Pancreas (tissue), 10 donors: ENCODE measurements at regions not wholly inside any gene's neighbourhood (a gene's known extent, or its start where the extent isn't known, plus 50 kb on each side); places are given as distances from the start of the nearest gene placed in this dataset.

Experiments used
- ATAC-seq, 4 donors: fragments of 200-7000 bp; cut with Tn5 transposase; one replicate each; pipeline versions ENCODE4 v1.8.0 to v1.9.1; 2020; ENCODE audit warnings: mild to moderate bottlenecking in 4 of 4, moderate library complexity in 4 of 4
- DNase-seq, 6 donors: peaks; one replicate each; pipeline ENCODE4 v3.0.0-alpha.2; 2020
- FAIRE-seq: peaks from 2 replicates; lab custom pipeline; 2012; peaks lifted over from hg19 to GRCh38; lab: Jason Lieb, UNC
- H3K27ac ChIP-seq, 4 donors: fragments of 200-600 bp; sonication (generic); 1 replicate in 3 of 4; 2 replicates in 1 of 4; pipeline versions ENCODE4 v1.5.0 to v1.8.0; 2020
- H3K27me3 ChIP-seq, 4 donors: fragments of 200-600 bp; one replicate each; pipeline ENCODE4 v1.8.0; 2021
- H3K36me3 ChIP-seq, 3 donors: fragments of 200-600 bp; sonication (generic) in 1 of 3; one replicate each; pipeline versions ENCODE4 v1.5.0 to v1.8.0; 2020 to 2021
- H3K4me1 ChIP-seq, 3 donors: fragments of 200-600 bp; one replicate each; pipeline ENCODE4 v1.8.0; 2021
- H3K4me3 ChIP-seq, 4 donors: fragments of 200-600 bp; sonication (generic) in 2 of 4; one replicate each; pipeline versions ENCODE4 v1.5.0 to v1.8.0; 2020 to 2021
- H3K9me3 ChIP-seq, 4 donors: fragments of 200-600 bp; one replicate each; pipeline ENCODE4 v1.8.0; 2021
- CTCF ChIP-seq, 4 donors: fragments of 200-600 bp; sonication (generic) in 3 of 4; IDR thresholded peaks; one replicate each; pipeline versions ENCODE4 v1.5.0 to v1.8.0; 2021; ENCODE audit warnings: antibody characterized with exemption in 4 of 4
- WGBS, 2 donors: extraction: QIAGEN DNeasy Blood & Tissue Kit; methylation state at CpG; one replicate each; pipeline ENCODE4 v1.1.7; 2013; 5-methylcytosine and 5-hydroxymethylcytosine counted together
- intact Hi-C, 3 donors: fragments of 100-400 bp; cut with DNase I; formaldehyde crosslinking; loops; one replicate each; pipeline versions ENCODE4 v1.11.1 to v1.14.2; 2022
- donor health status: healthy with polysubstance abuse.
- donor health status: DM: no; HTN: no; CAD: no; lungs with moderate emphysema.
- donor health status: DM: no; HTN: no; CAD: no.
- donor health status: control.
- donor health status: control.
- donor health status: Bipolar disorder and iron deficiency.
- donor health status: DM: yes; HTN: yes; CAD: no.
- donor health status: DM: no; HTN: no; CAD: no.
- donor health status: DM: no; HTN: no; CAD: no.
- donor health status: DM: yes; HTN: yes; CAD: no.

GRCh38 chr20:52500157-52500556, 308.6 kb upstream of the ZFP64 start:
- intact Hi-C loops = no loop called here

GRCh38 chr20:52497731-52498130, 306.2 kb upstream of the ZFP64 start:
- TF ChIP-seq CTCF (IDR thresholded peaks at IDR 0.05) = no peak
- H3K27me3 ChIP-seq = no peaks in the 10 kb centered on the region
- H3K9me3 ChIP-seq = no peaks in the 10 kb centered on the region
- WGBS, 2 donors = 77 to 93% methylated on average over 3 of the region's 3 CpGs
- H3K27ac ChIP-seq = no peak overlapping the region
- FAIRE-seq = no peak
- H3K4me1 ChIP-seq = no peaks in the 10 kb centered on the region
- H3K4me3 ChIP-seq = no peak overlapping the region
- intact Hi-C loops = no loop called here
- no peaks in the 10 kb centered on the region for H3K36me3 ChIP-seq
- ATAC-seq = no peak
- DNase-seq = no peak

More at GRCh38 chr20:52500157-52500556, 308.6 kb upstream of the ZFP64 start:
- Histone ChIP-seq H3K9me3 (no peaks in the 10 kb centered on the region), H3K36me3 (no peaks in the 10 kb centered on the region), H3K4me3 (no peak overlapping the region), H3K27ac (no peak overlapping the region), H3K4me1 (no peaks in the 10 kb centered on the region), H3K27me3 (no peaks in the 10 kb centered on the region)
- WGBS, 2 donors = 14 to 15% methylated on average over 4 of the region's 4 CpGs
- ATAC-seq (no peak), DNase-seq (no peak), FAIRE-seq (no peak)
- TF ChIP-seq CTCF (IDR thresholded peaks at IDR 0.05) = no peak

GRCh38 chr20:52496191-52496590, 304.6 kb upstream of the ZFP64 start:
- Histone ChIP-seq H3K4me1 (no peaks in the 10 kb centered on the region), H3K36me3 (no peaks in the 10 kb centered on the region), H3K4me3 (no peak overlapping the region), H3K27ac (no peak overlapping the region), H3K27me3 (no peaks in the 10 kb centered on the region), H3K9me3 (no peaks in the 10 kb centered on the region)
- 68 to 89% methylated on average over 3 of the region's 3 CpGs for WGBS, 2 donors
- intact Hi-C loops = no loop called here
- FAIRE-seq = no peak
- no peak for ATAC-seq
- TF ChIP-seq CTCF (IDR thresholded peaks at IDR 0.05) = no peak
- no peak for DNase-seq

- ATAC-seq (peak in 1 of 4 donors; percentile 12), DNase-seq (no peak), FAIRE-seq (no peak)
- TF ChIP-seq CTCF (IDR thresholded peaks at IDR 0.05) = no peak
- 38 to 53% methylated on average over 13 of the region's 13 CpGs for WGBS, 2 donors
- Histone ChIP-seq H3K27ac (no peak overlapping the region), H3K36me3 (no peaks in the 10 kb centered on the region), H3K9me3 (no peaks in the 10 kb centered on the region), H3K4me1 (no peaks in the 10 kb centered on the region), H3K27me3 (no peaks in the 10 kb centered on the region), H3K4me3 (no peak overlapping the region)
- intact Hi-C loops = no loop called here
Observed at GRCh38 chr20:52494244-52494643, 302.7 kb upstream of the ZFP64 start.

GRCh38 chr20:52493171-52493721, 301.7 kb upstream of the ZFP64 start:
- Histone ChIP-seq H3K36me3 (no peaks in the 10 kb centered on the region), H3K27ac (no peak overlapping the region), H3K27me3 (no peaks in the 10 kb centered on the region), H3K4me3 (no peak overlapping the region), H3K4me1 (no peaks in the 10 kb centered on the region), H3K9me3 (no peaks in the 10 kb centered on the region)
- intact Hi-C loops = no loop called here
- peak in 3 of 4 donors; percentile 50 to 62 (median 57) for ATAC-seq
- 4 to 5% methylated on average over 9 of the region's 9 CpGs for WGBS, 2 donors
- TF ChIP-seq CTCF (IDR thresholded peaks at IDR 0.05) = no peak
- DNase-seq = no peak
- FAIRE-seq = no peak
